IMR-90 (cell line): ENCODE measurements at regions not wholly inside any gene's neighbourhood (a gene's known extent, or its start where the extent isn't known, plus 50 kb on each side); places are given as distances from the start of the nearest gene placed in this dataset.

ENCODE experiments used
- ATAC-seq: fragments of 200-7000 bp; cut with Tn5 transposase; 2 replicates; pipeline ENCODE4 v1.9.1; 2020; ENCODE audit warnings: low read depth, mild to moderate bottlenecking, moderate library complexity
- BruUV-seq: library from RNA; stranded (reverse); fragments of 400-500 nt; replicated peaks from 2 replicates; lab custom pipeline; 2021; lab: Mats Ljungman, UMichigan
- CTCF ChIA-PET: fragments of 300-600 bp; formaldehyde crosslinking; extraction: SDS; loops from one replicate; lab custom pipeline; 2021; ENCODE audit warnings: antibody characterized with exemption; lab: Yijun Ruan, JAX
- POLR2A ChIA-PET: fragments of 300-600 bp; sonication (Branson Sonifier 250); formaldehyde crosslinking; loops from one replicate; lab custom pipeline; 2022; ENCODE audit warnings: antibody characterized with exemption; ENCODE audit not compliant: unreplicated experiment; lab: Charles Lee
- DNase-seq: peaks from one replicate; pipeline ENCODE4 v3.0.0; 2013
- H2AFZ ChIP-seq: replicated peaks from 2 replicates; pipeline ENCODE3; 2013; ENCODE audit warnings: low read length, mild to moderate bottlenecking; ENCODE audit not compliant: poor library complexity
- H2AK5ac ChIP-seq: 2 replicates; pipeline ENCODE4 v1.6.1; 2013; ENCODE audit warnings: low read depth, low read length, inconsistent platforms
- H2AK9ac ChIP-seq: replicated peaks from 2 replicates; pipeline ENCODE3; 2013; ENCODE audit warnings: mild to moderate bottlenecking, low read depth, low read length, moderate library complexity; ENCODE audit not compliant: poor library complexity
- H2BK120ac ChIP-seq: 2 replicates; pipeline ENCODE4 v1.6.1; 2013; ENCODE audit warnings: low read depth, low read length, inconsistent platforms
- H2BK15ac ChIP-seq: 3 replicates; pipeline ENCODE4 v1.6.1; 2013; ENCODE audit warnings: low read depth, low read length, inconsistent platforms
- H2BK20ac ChIP-seq: 2 replicates; pipeline ENCODE4 v1.6.1; 2013; ENCODE audit warnings: low read depth, mild to moderate bottlenecking, inconsistent platforms, low read length, moderate library complexity
- H2BK5ac ChIP-seq: 2 replicates; pipeline ENCODE4 v1.6.1; 2013; ENCODE audit warnings: mild to moderate bottlenecking, low read depth, low read length, inconsistent platforms; ENCODE audit not compliant: poor library complexity, severe bottlenecking
- H3K14ac ChIP-seq: replicated peaks from 2 replicates; pipeline ENCODE4 v1.6.1; 2013; ENCODE audit warnings: low read depth, low read length, inconsistent platforms
- H3K18ac ChIP-seq: 2 replicates; pipeline ENCODE4 v1.6.1; 2013; ENCODE audit warnings: low read depth, low read length, control low read depth
- H3K23ac ChIP-seq: 2 replicates; pipeline ENCODE4 v1.6.1; 2013; ENCODE audit warnings: low read depth, low read length, inconsistent platforms
- H3K27ac ChIP-seq: 2 replicates; pipeline ENCODE4 v1.5.1; 2013; ENCODE audit warnings: mild to moderate bottlenecking, control low read depth, low read length; ENCODE audit not compliant: insufficient read depth
- H3K27me3 ChIP-seq: 2 replicates; pipeline ENCODE4 v1.6.1; 2013; ENCODE audit warnings: low read length; ENCODE audit not compliant: control insufficient read depth, insufficient read depth
- H3K36me3 ChIP-seq: 2 replicates; pipeline ENCODE4 v1.6.1; 2013; ENCODE audit warnings: low read length, mixed read lengths; ENCODE audit not compliant: control insufficient read depth, insufficient read depth
- H3K4ac ChIP-seq: 2 replicates; pipeline ENCODE4 v1.6.1; 2013; ENCODE audit warnings: low read depth, low read length, inconsistent platforms
- H3K4me1 ChIP-seq: 2 replicates; pipeline ENCODE4 v1.6.1; 2013; ENCODE audit warnings: low read length, mixed read lengths; ENCODE audit not compliant: control insufficient read depth, insufficient read depth
- H3K4me2 ChIP-seq: 2 replicates; pipeline ENCODE4 v1.6.1; 2013; ENCODE audit warnings: low read depth, mild to moderate bottlenecking, control low read depth, low read length, moderate library complexity
- H3K4me3 ChIP-seq: 2 replicates; pipeline ENCODE4 v1.5.1; 2013; ENCODE audit warnings: low read depth, mild to moderate bottlenecking, control low read depth, low read length, moderate library complexity; ENCODE audit not compliant: insufficient read depth
- H3K56ac ChIP-seq: 2 replicates; pipeline ENCODE4 v1.6.1; 2013; ENCODE audit warnings: low read length, inconsistent platforms; ENCODE audit not compliant: insufficient read depth; ENCODE audit errors: extremely low read depth
- H3K79me1 ChIP-seq, 2 experiments: 2 replicates each; pipeline ENCODE4 v1.6.1; 2013; ENCODE audit warnings: low read length in 2 of 2, inconsistent platforms in 1 of 2, low read depth in 1 of 2
- H3K9ac ChIP-seq: 2 replicates; pipeline ENCODE4 v1.6.1; 2013; ENCODE audit warnings: low read depth, low read length, control low read depth
- H3K9me1 ChIP-seq: 2 replicates; pipeline ENCODE4 v1.6.1; 2013; ENCODE audit warnings: low read length, inconsistent platforms; ENCODE audit not compliant: insufficient read depth
- H3K9me3 ChIP-seq: 2 replicates; pipeline ENCODE4 v1.6.1; 2013; ENCODE audit warnings: low read length; ENCODE audit not compliant: control insufficient read depth, insufficient read depth
- H4K20me1 ChIP-seq: 2 replicates; pipeline ENCODE4 v1.6.1; 2013; ENCODE audit warnings: low read length, inconsistent platforms; ENCODE audit not compliant: insufficient read depth
- H4K5ac ChIP-seq: 2 replicates; pipeline ENCODE4 v1.6.1; 2013; ENCODE audit warnings: mild to moderate bottlenecking, low read depth, low read length, control low read depth
- H4K8ac ChIP-seq, 2 experiments: 2 replicates each; pipeline ENCODE4 v1.6.1; 2013; ENCODE audit warnings: low read depth in 2 of 2, low read length in 2 of 2, control low read depth in 1 of 2, inconsistent platforms in 1 of 2
- H4K91ac ChIP-seq: 2 replicates; pipeline ENCODE4 v1.6.1; 2013; ENCODE audit warnings: low read depth, low read length, inconsistent platforms; ENCODE audit not compliant: insufficient read depth
- BHLHE40 ChIP-seq: fragments of 150-350 bp; IDR thresholded peaks from 2 replicates; pipeline ENCODE4 v1.6.1; 2016; ENCODE audit warnings: mild to moderate bottlenecking, low read depth, low read length
- CEBPB ChIP-seq: IDR thresholded peaks from 2 replicates; pipeline ENCODE4 v1.6.1; 2012; ENCODE audit warnings: low read depth, low read length, improper control_type of control experiment
- CHD1 ChIP-seq: IDR thresholded peaks from 2 replicates; pipeline ENCODE4 v1.6.1; 2012; ENCODE audit warnings: low read depth, low read length, improper control_type of control experiment
- CTCF ChIP-seq: conservative IDR thresholded peaks from 2 replicates; pipeline ENCODE4 v1.5.1; 2012; ENCODE audit warnings: mild to moderate bottlenecking, low read depth, low read length, improper control_type of control experiment
- ELK1 ChIP-seq: fragments of 150-350 bp; IDR thresholded peaks from 2 replicates; pipeline ENCODE4 v1.6.1; 2016; ENCODE audit warnings: low read depth, mild to moderate bottlenecking, low read length, moderate library complexity, borderline replicate concordance
- FOS ChIP-seq: fragments of 150-350 bp; IDR thresholded peaks from 2 replicates; pipeline ENCODE4 v1.6.1; 2016; ENCODE audit warnings: low read depth, low read length
- MAFK ChIP-seq: IDR thresholded peaks from 2 replicates; pipeline ENCODE4 v1.6.1; 2012; ENCODE audit warnings: low read depth, low read length, improper control_type of control experiment
- MAZ ChIP-seq: IDR thresholded peaks from 2 replicates; pipeline ENCODE4 v1.6.1; 2012; ENCODE audit warnings: low read depth, mild to moderate bottlenecking, low read length, improper control_type of control experiment, moderate library complexity, borderline replicate concordance
- MXI1 ChIP-seq: IDR thresholded peaks from 2 replicates; pipeline ENCODE4 v1.6.1; 2012; ENCODE audit warnings: low read depth, mild to moderate bottlenecking, low read length, moderate library complexity, borderline replicate concordance
- POLR2A ChIP-seq: IDR thresholded peaks from 2 replicates; pipeline ENCODE4 v1.6.1; 2012; ENCODE audit warnings: mild to moderate bottlenecking, low read depth, low read length
- RAD21 ChIP-seq: IDR thresholded peaks from 2 replicates; pipeline ENCODE4 v1.6.1; 2012; ENCODE audit warnings: low read length, improper control_type of control experiment
- RCOR1 ChIP-seq: IDR thresholded peaks from 2 replicates; pipeline ENCODE4 v1.6.1; 2012; ENCODE audit warnings: mild to moderate bottlenecking, low read length, improper control_type of control experiment; ENCODE audit not compliant: insufficient replicate concordance
- RFX5 ChIP-seq: IDR thresholded peaks from 2 replicates; pipeline ENCODE4 v1.8.0; 2012; ENCODE audit warnings: low read depth, mild to moderate bottlenecking, low read length, moderate library complexity
- SMC3 ChIP-seq: fragments of 150-350 bp; IDR thresholded peaks from 2 replicates; pipeline ENCODE4 v1.6.1; 2016; ENCODE audit warnings: low read depth, mild to moderate bottlenecking, antibody characterized with exemption, low read length, moderate library complexity
- USF2 ChIP-seq: fragments of 150-350 bp; IDR thresholded peaks from 2 replicates; pipeline ENCODE4 v1.6.1; 2017; ENCODE audit warnings: mild to moderate bottlenecking, antibody characterized with exemption, low read length, low read depth
- WGBS, 2 experiments: methylation state at CpG; one replicate each; pipeline versions ENCODE4 v1.1.5 to v1.1.7; 2013; ENCODE audit warnings: missing lambda C conversion rate in 2 of 2; ENCODE audit not compliant: insufficient read length in 1 of 2; ENCODE audit errors: extremely low coverage in 2 of 2; 5-methylcytosine and 5-hydroxymethylcytosine counted together
- dilution Hi-C: fragments of 300-500 bp; cut with HindIII; formaldehyde crosslinking; loops from one replicate; pipeline ENCODE4 v1.14.3; 2018; ENCODE audit warnings: low sequenced_read_pairs; ENCODE audit not compliant: unreplicated experiment
- in situ Hi-C: fragments of 300-500 bp; cut with MboI; formaldehyde crosslinking; loops from 3 replicates; pipeline ENCODE4 v1.14.3; 2019; ENCODE audit warnings: low sequenced_read_pairs, inconsistent platforms, mixed read lengths
- intact Hi-C: fragments of 100-400 bp; cut with micrococcal nuclease; formaldehyde crosslinking; loops from 2 replicates; pipeline ENCODE4 v1.10.0; 2022

GRCh38 chr1:232688398-232688797 lies 58.5 kb upstream of the SIPA1L2 start:
- no peak overlapping the region for H3K9ac ChIP-seq
- no peak overlapping the region for H2AK9ac ChIP-seq
- ATAC-seq: no peak
- no peaks in the 10 kb centered on the region for H3K9me3 ChIP-seq
- peaks cover 5% of the 10 kb centered on the region; the same call in 1 of the 2 replicates for H3K4me1 ChIP-seq
- H4K91ac ChIP-seq: no peak overlapping the region
- no peak overlapping the region for H2AFZ ChIP-seq
- H2BK15ac ChIP-seq: no peak overlapping the region
- peaks cover 6% of the 10 kb centered on the region for H3K27me3 ChIP-seq
- DNase-seq: no peak
- in situ Hi-C loops: no loop called here
- TF ChIP-seq CHD1: no peak
- no peak for TF ChIP-seq USF2
- no peak for TF ChIP-seq CEBPB
- no peak for TF ChIP-seq MAFK
- no peak for TF ChIP-seq RAD21
- no peak for TF ChIP-seq POLR2A
- no peak for TF ChIP-seq MXI1
- TF ChIP-seq FOS: no peak
- no peak for TF ChIP-seq ELK1
- TF ChIP-seq CTCF: no peak
- no peak for TF ChIP-seq RFX5
- no peak for TF ChIP-seq MAZ
- no peak for TF ChIP-seq SMC3
- TF ChIP-seq RCOR1: no peak
- no peak for TF ChIP-seq BHLHE40
- H3K79me1 ChIP-seq: no peaks in the 10 kb centered on the region
- H2AK5ac ChIP-seq: no peak overlapping the region
- no peak overlapping the region for H3K27ac ChIP-seq
- ChIA-PET POLR2A (no interaction called here), CTCF (interaction anchor here (0.6 kb wide), 1 partner anchor 1408 kb away, joined by 3 read pairs; no protein-coding TSS in a partner anchor)
- no peaks in the 10 kb centered on the region for H3K36me3 ChIP-seq
- no CpG with 5 or more reads among the region's 2 CpGs for WGBS, 2 experiments
- H3K56ac ChIP-seq: no peak overlapping the region
- H2BK20ac ChIP-seq: no peak overlapping the region
- dilution Hi-C loops: no loop called here
- H4K20me1 ChIP-seq: no peaks in the 10 kb centered on the region
- H3K4me3 ChIP-seq: no peak overlapping the region
- H3K23ac ChIP-seq: no peak overlapping the region
- H3K18ac ChIP-seq: no peak overlapping the region
- no peak overlapping the region for H4K8ac ChIP-seq
- no peak overlapping the region for H3K4me2 ChIP-seq
- H2BK5ac ChIP-seq: no peak overlapping the region
- no TSS peak for BruUV-seq
- no peak overlapping the region for H4K5ac ChIP-seq
- no peak overlapping the region for H3K14ac ChIP-seq
- no peaks in the 10 kb centered on the region for H3K9me1 ChIP-seq
- intact Hi-C loops: no loop called here
- no peak overlapping the region for H3K4ac ChIP-seq
- H2BK120ac ChIP-seq: no peak overlapping the region
